Brain microvascular endothelial cell (primary cell): ENCODE measurements at regions not wholly inside any gene's neighbourhood (a gene's known extent, or its start where the extent isn't known, plus 50 kb on each side); places are given as distances from the start of the nearest gene placed in this dataset.

Source experiments
- DNase-seq: peaks from one replicate; pipeline ENCODE4 v3.0.0-alpha.2; 2020
- H3K27ac ChIP-seq: fragments of 250-450 bp; sonication (Bioruptor Pico); 2 replicates; pipeline ENCODE4 v1.5.1; 2020; ENCODE audit warnings: mild to moderate bottlenecking, moderate library complexity
- H3K27me3 ChIP-seq: fragments of 250-450 bp; sonication (Bioruptor Pico); replicated peaks from 2 replicates; pipeline ENCODE4 v1.5.1; 2020; ENCODE audit warnings: mild to moderate bottlenecking
- H3K36me3 ChIP-seq: fragments of 250-450 bp; sonication (Bioruptor Pico); replicated peaks from 2 replicates; pipeline ENCODE4 v1.5.1; 2020; ENCODE audit warnings: mild to moderate bottlenecking
- H3K4me3 ChIP-seq: 2 replicates; pipeline ENCODE4 v1.5.1; 2011; ENCODE audit warnings: low read depth, mild to moderate bottlenecking, control low read depth, low read length, moderate library complexity
- in situ Hi-C: cut with HindIII; loops from 2 replicates; pipeline ENCODE4 v1.10.0; 2017; ENCODE audit warnings: low sequenced_read_pairs, low pct_ligation_motif_present
- TF ChIP-seq, protein P1 (sequence below): IDR thresholded peaks from 2 replicates; pipeline ENCODE4 v1.5.1; 2011; ENCODE audit warnings: low read depth, mild to moderate bottlenecking, moderate library complexity, low read length, control low read depth, inconsistent platforms; ENCODE audit errors: missing control alignments

GRCh38 chr22:48957311-48957986, 870.2 kb downstream of the BRD1 start:
- Histone ChIP-seq H3K36me3 (no peaks in the 10 kb centered on the region), H3K4me3 (no peak overlapping the region), H3K27me3 (no peaks in the 10 kb centered on the region), H3K27ac (no peak overlapping the region)
- no peak for DNase-seq
- TF ChIP-seq, protein P1, sequence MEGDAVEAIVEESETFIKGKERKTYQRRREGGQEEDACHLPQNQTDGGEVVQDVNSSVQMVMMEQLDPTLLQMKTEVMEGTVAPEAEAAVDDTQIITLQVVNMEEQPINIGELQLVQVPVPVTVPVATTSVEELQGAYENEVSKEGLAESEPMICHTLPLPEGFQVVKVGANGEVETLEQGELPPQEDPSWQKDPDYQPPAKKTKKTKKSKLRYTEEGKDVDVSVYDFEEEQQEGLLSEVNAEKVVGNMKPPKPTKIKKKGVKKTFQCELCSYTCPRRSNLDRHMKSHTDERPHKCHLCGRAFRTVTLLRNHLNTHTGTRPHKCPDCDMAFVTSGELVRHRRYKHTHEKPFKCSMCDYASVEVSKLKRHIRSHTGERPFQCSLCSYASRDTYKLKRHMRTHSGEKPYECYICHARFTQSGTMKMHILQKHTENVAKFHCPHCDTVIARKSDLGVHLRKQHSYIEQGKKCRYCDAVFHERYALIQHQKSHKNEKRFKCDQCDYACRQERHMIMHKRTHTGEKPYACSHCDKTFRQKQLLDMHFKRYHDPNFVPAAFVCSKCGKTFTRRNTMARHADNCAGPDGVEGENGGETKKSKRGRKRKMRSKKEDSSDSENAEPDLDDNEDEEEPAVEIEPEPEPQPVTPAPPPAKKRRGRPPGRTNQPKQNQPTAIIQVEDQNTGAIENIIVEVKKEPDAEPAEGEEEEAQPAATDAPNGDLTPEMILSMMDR: no peak
- in situ Hi-C loops: no loop called here

DNA sequence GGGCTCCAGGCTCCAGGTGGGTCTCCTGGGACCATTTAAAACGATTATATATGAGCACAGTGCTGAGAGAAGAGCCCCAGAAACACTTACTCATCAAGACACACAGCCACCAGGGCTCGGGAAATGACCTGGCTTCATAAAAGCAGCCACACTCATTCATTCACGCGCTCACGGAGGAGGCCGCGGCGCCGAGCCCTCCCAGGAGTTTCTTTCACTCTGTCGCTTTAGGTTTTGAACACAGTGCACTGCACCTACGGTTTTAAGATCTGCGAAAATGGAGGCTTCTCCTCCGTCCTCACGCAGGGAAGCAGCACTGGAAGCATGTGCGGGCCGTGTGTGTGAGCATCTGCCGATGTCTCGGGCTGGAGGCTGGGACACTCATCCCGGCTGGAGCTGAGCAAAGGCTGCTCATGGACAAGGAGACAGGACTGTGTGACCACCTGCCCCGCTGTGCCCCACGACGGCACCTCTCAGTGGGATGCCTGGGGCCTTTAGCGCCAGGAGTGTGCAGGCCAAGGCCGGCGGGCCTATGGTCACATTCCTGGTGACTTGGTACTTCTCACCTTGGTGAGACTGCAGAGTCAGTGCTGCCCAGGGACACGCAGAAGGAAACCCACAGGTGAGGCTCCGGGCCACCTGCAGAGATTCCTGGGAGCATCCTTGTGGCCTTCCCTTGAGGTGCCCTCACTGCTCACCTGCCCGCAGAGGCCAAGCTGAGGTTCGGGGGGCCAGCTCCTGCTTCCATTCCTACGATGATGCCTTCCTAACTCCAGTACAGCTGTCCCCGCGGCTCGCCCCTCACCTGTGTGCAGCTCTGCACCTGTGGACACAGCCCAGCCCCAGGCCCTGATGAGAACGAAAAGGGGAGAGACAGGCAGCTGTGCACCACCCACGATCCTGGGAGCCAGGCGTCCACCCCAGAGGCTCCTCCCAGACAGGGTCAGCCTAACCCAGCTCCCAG, 872.0 kb downstream of the BRD1 start:
- H3K27me3 ChIP-seq: no peaks in the 10 kb centered on the region
- no peak overlapping the region for H3K27ac ChIP-seq
- no peak for DNase-seq
- TF ChIP-seq, protein P1: no peak
- H3K36me3 ChIP-seq: no peaks in the 10 kb centered on the region
- in situ Hi-C loops: no loop called here
- no peak overlapping the region for H3K4me3 ChIP-seq

- Histone ChIP-seq H3K27me3 (no peaks in the 10 kb centered on the region), H3K27ac (no peak overlapping the region), H3K36me3 (no peaks in the 10 kb centered on the region), H3K4me3 (no peak overlapping the region)
- in situ Hi-C loops: no loop called here
- TF ChIP-seq, protein P1: no peak
- no peak for DNase-seq
Observed at GRCh38 chr22:48954781-48955311, 872.8 kb downstream of the BRD1 start.

DNA sequence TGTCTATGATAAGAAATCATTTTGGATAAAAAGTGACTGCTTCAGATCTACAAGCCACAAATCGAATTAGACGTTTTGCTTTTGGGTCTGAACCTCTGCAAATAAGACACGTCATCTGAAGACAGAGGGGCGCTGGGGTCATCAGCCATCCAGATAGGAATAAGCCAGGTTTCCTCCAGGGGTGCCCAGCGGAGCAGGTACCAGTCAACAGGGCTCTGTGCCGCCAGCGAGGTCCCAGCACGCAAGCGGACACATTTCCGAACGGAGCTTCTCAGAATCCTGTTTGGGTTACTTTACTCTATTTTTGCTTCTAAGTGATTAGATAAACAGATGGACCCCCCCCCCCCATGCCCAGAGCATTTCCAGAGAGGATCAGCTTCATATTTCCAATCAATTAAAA, 873.8 kb downstream of the BRD1 start:
- H3K27me3 ChIP-seq: no peaks in the 10 kb centered on the region
- in situ Hi-C loops: no loop called here
- H3K4me3 ChIP-seq: no peak overlapping the region
- TF ChIP-seq, protein P1: no peak
- H3K36me3 ChIP-seq: no peaks in the 10 kb centered on the region
- no peak overlapping the region for H3K27ac ChIP-seq
- DNase-seq: no peak

DNA sequence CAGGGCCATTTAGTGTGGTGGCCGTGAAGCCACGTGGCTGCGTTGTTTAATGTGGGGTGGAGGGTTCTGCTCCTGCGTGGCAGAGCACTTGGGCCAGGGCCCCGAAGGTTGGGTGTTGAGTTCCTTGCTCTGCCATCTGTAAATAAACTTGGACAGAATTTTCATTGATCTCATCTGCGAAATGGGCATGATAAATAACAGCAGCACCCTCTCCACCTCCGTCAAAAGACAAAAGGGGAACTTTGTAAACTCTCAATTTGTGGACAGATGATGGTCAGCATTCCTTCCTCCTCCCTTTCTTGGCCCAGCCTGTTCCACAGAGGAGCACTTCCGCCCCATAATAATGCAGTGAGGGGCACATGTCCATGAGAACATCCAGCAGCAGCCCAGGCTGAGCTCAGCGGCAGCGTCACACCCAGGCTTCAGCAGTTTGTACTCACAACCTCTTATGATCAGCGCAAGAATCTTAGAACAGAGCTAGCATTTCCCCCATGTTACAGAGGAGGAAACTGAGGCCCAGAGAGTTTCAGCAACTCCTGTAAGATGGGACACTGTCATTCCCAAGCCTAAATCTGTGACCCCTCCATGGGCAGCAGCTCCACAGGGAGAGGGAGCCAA, 874.5 kb downstream of the BRD1 start:
- TF ChIP-seq, protein P1: no peak

More for the DNA sequence above, 874.5 kb downstream of the BRD1 start:
- Histone ChIP-seq H3K27ac (no peak overlapping the region), H3K4me3 (no peak overlapping the region), H3K27me3 (no peaks in the 10 kb centered on the region), H3K36me3 (no peaks in the 10 kb centered on the region)
- in situ Hi-C loops: no loop called here
- no peak for DNase-seq
